ENCODE measurements at regions not wholly inside any gene's neighbourhood (a gene's known extent, or its start where the extent isn't known, plus 50 kb on each side); places are given as distances from the start of the nearest gene placed in this dataset.

GRCh38 chr12:24072302-24072701 is 122.8 kb upstream of the SOX5 start:
- H3K4me1 ChIP-seq (ENCODE audit: insufficient read depth, low read length) = peaks cover 12% of the 10 kb centered on the region
- no peak overlapping the region for H3K9ac ChIP-seq (ENCODE audit: low read depth, low read length)
- H3K36me3 ChIP-seq (ENCODE audit: insufficient read depth, low read length) = no peaks in the 10 kb centered on the region
- H3K9me3 ChIP-seq (ENCODE audit: control insufficient read depth, insufficient read depth, low read length) = no peaks in the 10 kb centered on the region

- Histone ChIP-seq H3K9me3 (ENCODE audit: control insufficient read depth, insufficient read depth, low read length) (no peaks in the 10 kb centered on the region), H3K4me1 (ENCODE audit: insufficient read depth, low read length) (peaks cover 12% of the 10 kb centered on the region), H3K9ac (ENCODE audit: low read depth, low read length) (no peak overlapping the region), H3K36me3 (ENCODE audit: insufficient read depth, low read length) (no peaks in the 10 kb centered on the region)
These were observed 122.4 kb upstream of the SOX5 start for GRCh38 chr12:24071842-24072241.

- H3K36me3 ChIP-seq (ENCODE audit: insufficient read depth, low read length) = no peaks in the 10 kb centered on the region
- no peaks in the 10 kb centered on the region; the same call in 1 of the 2 replicates for H3K9me3 ChIP-seq (ENCODE audit: control insufficient read depth, insufficient read depth, low read length)
- peaks cover 5% of the 10 kb centered on the region for H3K4me1 ChIP-seq (ENCODE audit: insufficient read depth, low read length)
- H3K9ac ChIP-seq (ENCODE audit: low read depth, low read length) = no peak overlapping the region
These were observed 120.3 kb upstream of the SOX5 start for GRCh38 chr12:24069532-24070395.

GRCh38 chr12:24066865-24067264 is 117.4 kb upstream of the SOX5 start:
- no peak overlapping the region for H3K9ac ChIP-seq (ENCODE audit: low read depth, low read length)
- H3K9me3 ChIP-seq (ENCODE audit: control insufficient read depth, insufficient read depth, low read length) = no peaks in the 10 kb centered on the region; the same call in 1 of the 2 replicates
- peaks cover 5% of the 10 kb centered on the region for H3K4me1 ChIP-seq (ENCODE audit: insufficient read depth, low read length)
- H3K36me3 ChIP-seq (ENCODE audit: insufficient read depth, low read length) = no peaks in the 10 kb centered on the region

GRCh38 chr12:24066097-24066496 is 116.6 kb upstream of the SOX5 start:
- H3K4me1 ChIP-seq (ENCODE audit: insufficient read depth, low read length) = peaks cover 5% of the 10 kb centered on the region
- H3K36me3 ChIP-seq (ENCODE audit: insufficient read depth, low read length) = no peaks in the 10 kb centered on the region
- H3K9ac ChIP-seq (ENCODE audit: low read depth, low read length) = no peak overlapping the region
- no peaks in the 10 kb centered on the region; the same call in 1 of the 2 replicates for H3K9me3 ChIP-seq (ENCODE audit: control insufficient read depth, insufficient read depth, low read length)

- Histone ChIP-seq H3K9me3 (ENCODE audit: control insufficient read depth, insufficient read depth, low read length) (no peaks in the 10 kb centered on the region; the same call in 1 of the 2 replicates), H3K4me1 (ENCODE audit: insufficient read depth, low read length) (no peaks in the 10 kb centered on the region), H3K36me3 (ENCODE audit: insufficient read depth, low read length) (no peaks in the 10 kb centered on the region), H3K9ac (ENCODE audit: low read depth, low read length) (no peak overlapping the region)
These were observed 113.3 kb upstream of the SOX5 start for GRCh38 chr12:24062642-24063245.

- Histone ChIP-seq H3K36me3 (ENCODE audit: insufficient read depth, low read length) (no peaks in the 10 kb centered on the region), H3K4me1 (ENCODE audit: insufficient read depth, low read length) (no peaks in the 10 kb centered on the region), H3K9ac (ENCODE audit: low read depth, low read length) (no peak overlapping the region), H3K9me3 (ENCODE audit: control insufficient read depth, insufficient read depth, low read length) (no peaks in the 10 kb centered on the region; the same call in 1 of the 2 replicates)
These were observed 110.6 kb upstream of the SOX5 start for GRCh38 chr12:24060089-24060488.

GRCh38 chr12:24057920-24058476 is 108.5 kb upstream of the SOX5 start:
- Histone ChIP-seq H3K9me3 (ENCODE audit: control insufficient read depth, insufficient read depth, low read length) (no peaks in the 10 kb centered on the region), H3K36me3 (ENCODE audit: insufficient read depth, low read length) (no peaks in the 10 kb centered on the region), H3K9ac (ENCODE audit: low read depth, low read length) (no peak overlapping the region), H3K4me1 (ENCODE audit: insufficient read depth, low read length) (no peaks in the 10 kb centered on the region)

GRCh38 chr12:24055747-24056146 is 106.3 kb upstream of the SOX5 start:
- no peaks in the 10 kb centered on the region for H3K9me3 ChIP-seq (ENCODE audit: control insufficient read depth, insufficient read depth, low read length)
- H3K9ac ChIP-seq (ENCODE audit: low read depth, low read length) = no peak overlapping the region
- no peaks in the 10 kb centered on the region for H3K4me1 ChIP-seq (ENCODE audit: insufficient read depth, low read length)
- H3K36me3 ChIP-seq (ENCODE audit: insufficient read depth, low read length) = no peaks in the 10 kb centered on the region

GRCh38 chr12:24054416-24054815 is 104.9 kb upstream of the SOX5 start:
- Histone ChIP-seq H3K9me3 (ENCODE audit: control insufficient read depth, insufficient read depth, low read length) (no peaks in the 10 kb centered on the region), H3K4me1 (ENCODE audit: insufficient read depth, low read length) (no peaks in the 10 kb centered on the region), H3K36me3 (ENCODE audit: insufficient read depth, low read length) (no peaks in the 10 kb centered on the region), H3K9ac (ENCODE audit: low read depth, low read length) (no peak overlapping the region)

GRCh38 chr12:24049728-24050127 is 100.3 kb upstream of the SOX5 start:
- H3K36me3 ChIP-seq (ENCODE audit: insufficient read depth, low read length) = no peaks in the 10 kb centered on the region
- no peaks in the 10 kb centered on the region for H3K9me3 ChIP-seq (ENCODE audit: control insufficient read depth, insufficient read depth, low read length)
- no peak overlapping the region for H3K9ac ChIP-seq (ENCODE audit: low read depth, low read length)
- no peaks in the 10 kb centered on the region; the same call in 1 of the 2 replicates for H3K4me1 ChIP-seq (ENCODE audit: insufficient read depth, low read length)

- Histone ChIP-seq H3K4me1 (ENCODE audit: insufficient read depth, low read length) (no peaks in the 10 kb centered on the region; the same call in 1 of the 2 replicates), H3K9ac (ENCODE audit: low read depth, low read length) (no peak overlapping the region), H3K36me3 (ENCODE audit: insufficient read depth, low read length) (no peaks in the 10 kb centered on the region), H3K9me3 (ENCODE audit: control insufficient read depth, insufficient read depth, low read length) (no peaks in the 10 kb centered on the region)
These were observed 99.6 kb upstream of the SOX5 start for GRCh38 chr12:24049101-24049500.

- Histone ChIP-seq H3K36me3 (ENCODE audit: insufficient read depth, low read length) (no peaks in the 10 kb centered on the region), H3K9me3 (ENCODE audit: control insufficient read depth, insufficient read depth, low read length) (no peaks in the 10 kb centered on the region), H3K9ac (ENCODE audit: low read depth, low read length) (no peak overlapping the region), H3K4me1 (ENCODE audit: insufficient read depth, low read length) (no peaks in the 10 kb centered on the region; the same call in 1 of the 2 replicates)
These were observed 99.0 kb upstream of the SOX5 start for GRCh38 chr12:24048446-24048845.

- Histone ChIP-seq H3K9me3 (ENCODE audit: control insufficient read depth, insufficient read depth, low read length) (no peaks in the 10 kb centered on the region), H3K36me3 (ENCODE audit: insufficient read depth, low read length) (no peaks in the 10 kb centered on the region), H3K9ac (ENCODE audit: low read depth, low read length) (no peak overlapping the region), H3K4me1 (ENCODE audit: insufficient read depth, low read length) (no peaks in the 10 kb centered on the region; the same call in 1 of the 2 replicates)
These were observed 97.9 kb upstream of the SOX5 start for GRCh38 chr12:24047326-24047725.

Measured in ES-I3 (cell line).